Stomach (tissue), 4 donors: ENCODE measurements at regions not wholly inside any gene's neighbourhood (a gene's known extent, or its start where the extent isn't known, plus 50 kb on each side); places are given as distances from the start of the nearest gene placed in this dataset.

Experiments used
- EP300 ChIP-seq: sonication (generic); formaldehyde crosslinking; IDR thresholded peaks from one replicate; pipeline ENCODE4 v1.6.1; 2017; ENCODE audit warnings: antibody characterized with exemption
- POLR2A ChIP-seq, 4 donors: fragments of 450-650 bp; IDR thresholded peaks; one replicate each; pipeline ENCODE4 v1.6.1; 2016; ENCODE audit warnings: antibody characterized with exemption in 4 of 4, control low read depth in 2 of 4, mild to moderate bottlenecking in 1 of 4, moderate library complexity in 1 of 4
- POLR2AphosphoS5 ChIP-seq, 3 donors: sonication (generic); formaldehyde crosslinking; IDR thresholded peaks; one replicate each; pipeline ENCODE4 v1.6.1; 2016; ENCODE audit warnings: antibody characterized with exemption in 3 of 3
- TF ChIP-seq, protein P1 (sequence below), 7 experiments: fragments of 450-650 bp in 4 of 7; fragments of 200-600 bp in 3 of 7; sonication (generic) in 3 of 7; IDR thresholded peaks; one replicate each; pipeline ENCODE4 v1.5.1; 2016 to 2019; ENCODE audit warnings: antibody characterized with exemption in 7 of 7, control low read depth in 2 of 7, mild to moderate bottlenecking in 1 of 7

DNA sequence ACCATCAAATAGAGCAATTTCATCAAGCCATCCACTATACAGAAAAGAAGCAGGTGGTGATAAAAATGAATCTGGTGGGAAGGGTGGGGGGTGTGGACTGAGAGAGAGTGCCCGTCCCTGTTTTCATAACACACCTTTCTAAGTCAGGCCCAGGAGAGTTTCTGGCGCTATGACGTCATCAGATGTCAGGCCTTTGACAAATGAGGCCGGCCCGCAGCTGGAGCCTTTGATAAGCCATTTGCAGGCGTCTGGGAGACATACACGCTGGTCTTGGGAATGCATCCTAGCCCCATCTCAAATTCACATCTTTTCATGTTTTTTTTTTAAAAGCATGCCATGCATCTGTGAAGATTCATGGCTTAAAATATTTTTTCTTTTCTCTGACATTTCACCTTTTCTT is 404.5 kb downstream of the BCOR start:
- TF ChIP-seq EP300 (no peak), POLR2AphosphoS5 (IDR thresholded peaks at IDR 0.05) (no peak), POLR2A (IDR thresholded peaks at IDR 0.05) (no peak)
- TF ChIP-seq, protein P1, sequence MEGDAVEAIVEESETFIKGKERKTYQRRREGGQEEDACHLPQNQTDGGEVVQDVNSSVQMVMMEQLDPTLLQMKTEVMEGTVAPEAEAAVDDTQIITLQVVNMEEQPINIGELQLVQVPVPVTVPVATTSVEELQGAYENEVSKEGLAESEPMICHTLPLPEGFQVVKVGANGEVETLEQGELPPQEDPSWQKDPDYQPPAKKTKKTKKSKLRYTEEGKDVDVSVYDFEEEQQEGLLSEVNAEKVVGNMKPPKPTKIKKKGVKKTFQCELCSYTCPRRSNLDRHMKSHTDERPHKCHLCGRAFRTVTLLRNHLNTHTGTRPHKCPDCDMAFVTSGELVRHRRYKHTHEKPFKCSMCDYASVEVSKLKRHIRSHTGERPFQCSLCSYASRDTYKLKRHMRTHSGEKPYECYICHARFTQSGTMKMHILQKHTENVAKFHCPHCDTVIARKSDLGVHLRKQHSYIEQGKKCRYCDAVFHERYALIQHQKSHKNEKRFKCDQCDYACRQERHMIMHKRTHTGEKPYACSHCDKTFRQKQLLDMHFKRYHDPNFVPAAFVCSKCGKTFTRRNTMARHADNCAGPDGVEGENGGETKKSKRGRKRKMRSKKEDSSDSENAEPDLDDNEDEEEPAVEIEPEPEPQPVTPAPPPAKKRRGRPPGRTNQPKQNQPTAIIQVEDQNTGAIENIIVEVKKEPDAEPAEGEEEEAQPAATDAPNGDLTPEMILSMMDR (IDR thresholded peaks at IDR 0.05): no peak
